GM19395 (cell line): ENCODE measurements at regions not wholly inside any gene's neighbourhood (a gene's known extent, or its start where the extent isn't known, plus 50 kb on each side); places are given as distances from the start of the nearest gene placed in this dataset.
A peak's percentile ranks its signal among the peaks of the same experiment; 100 is the strongest.
"Not testable (repeated sequence)": the region's sequence is repeated elsewhere in the genome, so short reads cannot be mapped to it uniquely, and the experiment has no call there.

ENCODE experiments used
- ATAC-seq: cut with Tn5 transposase; IDR thresholded peaks from one replicate; pipeline ENCODE4 v1.9.1; 2021; ENCODE audit warnings: mild to moderate bottlenecking, moderate library complexity; ENCODE audit not compliant: unreplicated experiment

DNA sequence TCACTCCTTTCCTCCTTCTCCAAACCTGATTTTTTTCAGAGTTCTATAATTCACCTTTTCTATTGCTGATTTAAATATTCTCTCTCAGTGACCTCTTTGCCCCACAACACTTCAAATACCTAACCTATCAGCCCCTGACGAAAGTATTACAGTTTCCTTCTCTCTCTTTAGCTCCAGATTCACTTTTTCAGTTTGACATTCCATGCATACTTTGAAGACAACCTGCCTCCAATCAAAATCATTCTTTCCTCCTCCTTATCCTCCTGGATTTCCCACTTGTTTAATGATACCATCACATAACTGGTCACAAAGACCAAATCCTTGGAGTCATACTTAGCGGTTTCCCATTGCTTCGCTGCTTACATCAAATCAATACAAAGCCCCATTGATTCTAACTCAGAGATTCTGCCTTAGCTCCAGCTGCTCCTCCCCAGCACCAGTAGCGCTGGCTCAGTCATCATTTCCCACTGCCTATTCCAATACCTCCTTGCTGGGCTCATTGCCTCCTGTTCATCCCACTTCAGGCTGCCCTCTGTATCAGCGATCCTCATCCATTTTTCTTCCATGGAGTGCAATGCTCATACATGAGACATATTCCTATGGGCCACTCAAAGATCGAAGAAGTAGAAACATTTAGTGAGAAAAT, 240.1 kb downstream of the ZNF92 start:
- ATAC-seq, result not testable (repeated sequence)

DNA sequence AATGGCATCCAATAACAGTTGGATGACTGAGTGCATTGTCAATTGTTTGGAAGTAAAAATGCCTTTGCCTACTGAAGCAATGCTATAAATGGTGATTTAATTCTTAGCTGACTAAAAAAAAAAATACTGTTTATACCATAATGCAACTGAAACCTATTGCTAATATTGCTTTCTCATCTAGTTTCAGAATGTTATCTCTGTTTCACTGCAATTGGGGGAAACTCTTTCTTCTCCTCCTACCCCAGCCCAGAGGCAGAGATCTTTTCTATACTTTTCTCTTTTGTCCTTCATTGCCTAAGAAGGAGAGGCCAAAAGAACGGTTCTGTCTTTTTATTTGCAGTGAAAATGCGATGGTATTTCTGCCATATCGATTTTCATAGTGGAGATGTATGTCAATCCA, 242.5 kb downstream of the ZNF92 start:
- ATAC-seq, result not testable (repeated sequence)

DNA sequence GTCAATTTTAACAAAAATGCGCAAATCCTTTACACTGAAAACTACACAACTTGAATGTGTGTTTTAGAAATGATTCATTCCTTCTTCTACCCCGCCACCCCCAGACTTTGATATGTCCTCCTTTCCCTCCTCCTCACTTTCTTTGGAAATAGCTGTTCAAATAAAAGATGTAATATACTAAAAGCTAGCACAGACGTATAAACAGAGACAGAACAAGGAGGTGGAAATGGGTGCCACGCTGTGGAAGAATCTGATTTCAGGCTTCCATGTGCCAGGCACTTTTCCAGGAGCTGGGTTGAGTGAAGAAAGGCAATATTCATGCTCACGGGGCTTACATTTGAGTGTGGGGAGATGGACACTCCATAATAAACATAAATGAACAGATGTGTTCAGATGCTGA, 246.6 kb downstream of the ZNF92 start:
- ATAC-seq, result not testable (repeated sequence)

DNA sequence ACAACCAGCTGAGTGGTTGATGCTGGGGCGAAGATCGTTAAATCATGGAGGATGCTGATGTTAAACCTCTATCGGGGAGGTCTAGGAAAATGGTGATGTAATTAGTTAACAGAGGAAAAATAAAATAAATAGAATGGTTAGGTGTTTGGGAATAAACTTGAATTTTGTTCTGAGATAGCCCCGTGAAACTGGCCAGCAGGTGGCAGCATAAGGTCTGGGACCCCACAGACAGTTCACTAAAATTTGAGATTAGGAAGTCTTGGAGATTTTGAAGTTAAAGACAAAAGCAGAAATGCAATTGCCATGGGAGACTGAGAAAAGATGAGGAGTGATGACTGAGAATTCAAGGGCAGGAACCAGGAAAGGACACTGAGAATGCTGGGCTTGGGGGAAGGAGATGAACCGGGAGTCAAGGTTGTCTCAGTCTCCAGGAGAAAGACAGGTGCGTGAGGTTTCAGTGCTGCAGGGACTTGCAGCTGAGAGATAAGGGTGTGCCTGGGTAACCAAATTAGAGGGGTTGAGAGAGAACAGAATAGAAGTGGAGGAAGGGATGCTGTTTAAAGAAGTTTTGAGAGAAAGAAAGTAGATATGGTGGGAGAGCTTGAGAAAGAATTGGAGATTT, 248.0 kb downstream of the ZNF92 start:
- ATAC-seq, result peak; percentile 54

DNA sequence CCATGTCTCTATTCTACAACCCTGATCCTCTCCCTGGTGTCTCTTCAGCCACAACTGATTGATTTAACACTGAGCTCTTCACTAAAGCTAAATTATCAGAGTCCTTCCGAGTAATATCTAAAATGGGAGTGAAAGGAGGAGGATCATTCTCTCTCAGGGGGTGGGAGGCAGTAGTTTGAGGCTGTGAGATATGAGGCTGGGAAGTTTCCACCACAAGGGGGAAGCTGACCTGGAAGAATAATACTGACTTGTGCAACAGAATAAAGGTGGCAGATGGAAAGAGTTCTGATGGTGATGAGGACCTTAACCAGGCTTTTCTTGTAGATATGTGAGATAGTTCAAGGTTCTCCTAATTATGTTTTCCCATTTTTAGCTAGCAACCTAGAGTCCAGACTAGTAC, 241.6 kb upstream of the VKORC1L1 start:
- ATAC-seq, result not testable (repeated sequence)

DNA sequence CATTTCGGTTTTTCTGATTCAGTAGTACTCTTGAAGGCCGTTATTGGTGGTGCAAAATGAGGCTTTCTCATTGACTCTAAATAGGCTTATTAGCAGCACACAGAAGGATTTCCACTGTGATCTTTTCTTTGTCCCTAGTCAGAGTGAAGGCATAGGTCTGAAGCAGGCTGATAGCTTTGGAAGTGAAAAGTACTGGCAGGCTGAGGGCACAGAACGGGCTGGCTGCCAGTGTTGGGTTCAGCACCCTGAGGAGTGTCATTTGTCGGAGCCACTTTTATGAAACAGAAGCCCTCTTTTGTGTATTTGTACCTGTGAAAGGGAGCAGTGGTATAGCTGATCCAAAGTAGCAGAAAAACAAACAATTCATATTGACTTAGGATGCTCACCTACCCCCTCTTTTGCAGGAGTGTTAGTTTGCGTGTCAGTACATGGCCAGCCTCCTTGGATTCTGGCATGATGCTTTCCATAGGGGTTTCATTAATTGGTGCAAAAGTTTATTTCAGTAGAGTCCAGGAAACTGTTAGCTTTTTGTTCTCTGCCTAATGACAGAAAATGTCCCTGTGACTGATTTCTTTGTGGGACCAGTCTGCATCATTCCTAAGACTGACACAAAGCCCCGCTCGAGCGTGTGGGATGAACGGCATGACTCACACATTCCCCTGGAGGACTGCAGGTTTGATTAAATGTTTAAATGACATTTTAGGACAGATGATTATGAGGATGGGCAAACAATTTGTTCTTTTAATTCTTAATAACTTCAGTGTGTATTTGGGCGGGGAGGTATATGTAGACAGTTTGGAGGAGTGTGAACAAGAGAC, 239.1 kb upstream of the VKORC1L1 start:
- ATAC-seq, result not testable (repeated sequence)

DNA sequence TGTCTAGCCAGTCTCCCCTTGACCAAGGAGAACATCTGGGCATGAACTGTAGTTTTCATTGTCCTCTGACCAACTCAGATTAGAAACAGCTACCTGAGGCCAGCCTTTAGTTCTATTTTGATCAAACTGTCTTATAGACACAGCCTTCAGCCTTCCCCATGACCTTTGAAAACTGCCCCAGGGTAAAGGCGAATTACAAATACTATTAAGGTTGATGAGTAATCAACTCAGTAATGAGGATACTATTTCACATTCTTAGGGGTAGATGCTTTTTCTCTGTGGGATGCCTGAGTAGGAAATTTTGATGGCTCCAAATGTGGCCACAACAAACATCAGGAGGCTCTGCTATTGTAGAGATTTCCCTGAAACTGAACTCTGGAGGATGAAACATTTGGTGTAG, 234.0 kb upstream of the VKORC1L1 start:
- not testable (repeated sequence) for ATAC-seq

DNA sequence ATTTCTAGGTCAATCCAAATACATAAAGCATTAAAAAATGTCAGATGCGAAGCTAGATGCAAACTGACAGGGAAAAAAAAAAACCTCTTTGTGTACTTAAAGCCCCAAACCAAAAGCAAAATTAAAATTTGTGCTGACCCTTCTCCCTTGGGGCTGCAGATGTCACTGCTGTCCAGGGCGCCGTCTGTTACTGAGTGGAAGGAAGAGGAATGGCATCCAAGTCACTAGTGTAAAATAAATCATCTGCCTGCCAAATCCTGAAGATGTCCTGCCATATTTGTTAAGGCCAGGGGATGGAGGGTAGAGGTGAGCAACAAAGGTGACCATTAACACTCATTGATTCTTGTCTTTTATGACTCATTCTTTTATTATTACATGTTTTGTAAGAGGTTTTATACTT, 233.2 kb upstream of the VKORC1L1 start:
- not testable (repeated sequence) for ATAC-seq

DNA sequence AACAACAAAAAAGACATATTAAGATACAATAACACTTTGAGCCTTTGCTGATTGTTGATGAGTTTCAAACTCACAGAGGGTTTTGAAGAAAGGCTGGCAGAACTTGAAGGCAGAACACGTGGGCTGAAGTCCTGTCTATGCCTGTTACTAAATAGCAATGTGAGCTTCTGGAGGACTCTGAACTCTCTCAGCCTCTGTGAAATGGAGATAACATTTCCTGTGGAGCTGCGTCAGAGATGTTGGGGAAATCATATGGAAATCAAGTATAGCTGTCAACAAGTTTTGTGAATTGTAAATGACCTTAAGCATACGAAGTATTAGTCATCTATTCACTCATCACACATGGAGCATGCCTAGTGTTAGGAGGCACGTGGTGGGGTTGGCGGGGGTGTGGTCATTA, 229.4 kb upstream of the VKORC1L1 start:
- not testable (repeated sequence) for ATAC-seq

DNA sequence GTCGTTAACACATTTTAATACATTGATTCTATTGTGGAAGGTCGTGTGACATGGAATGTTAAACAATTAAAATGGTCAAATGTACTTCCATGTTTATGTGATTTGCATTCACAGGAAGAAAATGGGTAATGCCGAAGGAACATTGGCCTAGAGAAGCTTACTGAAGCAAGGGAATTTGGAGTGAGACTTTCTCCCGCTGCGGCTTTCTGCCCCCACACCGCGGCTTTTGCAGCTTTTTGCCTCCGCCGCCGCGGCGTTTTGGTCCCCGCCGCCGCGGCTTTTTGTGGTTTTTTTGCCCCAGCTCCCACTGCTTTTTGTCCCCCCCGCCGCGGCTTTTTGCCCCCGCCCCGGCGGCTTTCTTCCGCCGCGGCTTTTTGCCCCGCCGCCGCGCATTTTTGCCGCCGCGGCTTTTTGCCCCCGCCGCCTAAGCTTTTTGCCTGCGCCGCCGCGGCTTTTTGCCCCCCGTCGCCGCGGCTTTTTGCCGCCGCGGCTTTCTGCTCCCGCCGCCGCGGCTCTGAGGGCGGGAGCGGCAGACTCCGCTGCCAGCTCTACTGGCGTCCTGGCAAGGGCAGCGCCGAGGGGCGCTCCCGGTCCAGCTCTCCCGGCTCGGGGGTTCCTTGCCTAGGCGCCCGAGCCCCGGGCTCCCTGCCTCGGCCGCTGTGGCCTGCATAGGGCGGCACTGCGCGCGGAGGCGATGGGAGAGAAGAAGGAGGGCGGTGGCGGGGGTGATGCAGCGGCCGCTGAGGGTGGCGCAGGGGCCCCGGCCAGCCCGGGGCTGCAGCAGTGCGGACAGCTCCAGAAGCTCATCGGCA, 225.5 kb upstream of the VKORC1L1 start:
- ATAC-seq, result not testable (repeated sequence)

DNA sequence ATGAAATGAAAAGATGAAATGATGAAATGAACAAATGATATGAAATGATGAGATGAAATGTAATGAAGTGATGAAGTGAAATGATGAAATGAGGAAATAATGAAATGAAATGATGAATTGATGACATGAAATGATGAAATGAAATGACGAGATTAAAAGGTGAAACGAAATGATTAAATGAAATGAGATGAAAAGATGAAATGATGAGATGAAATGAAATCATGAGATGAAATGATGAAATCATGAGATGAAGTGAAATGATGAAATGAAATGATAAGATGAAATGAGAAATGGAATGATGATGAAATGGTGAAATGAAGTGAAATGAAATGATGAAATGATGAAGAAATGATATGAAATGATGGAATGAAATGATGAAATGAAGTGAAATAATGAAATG, 221.7 kb upstream of the VKORC1L1 start:
- ATAC-seq, result not testable (repeated sequence)

DNA sequence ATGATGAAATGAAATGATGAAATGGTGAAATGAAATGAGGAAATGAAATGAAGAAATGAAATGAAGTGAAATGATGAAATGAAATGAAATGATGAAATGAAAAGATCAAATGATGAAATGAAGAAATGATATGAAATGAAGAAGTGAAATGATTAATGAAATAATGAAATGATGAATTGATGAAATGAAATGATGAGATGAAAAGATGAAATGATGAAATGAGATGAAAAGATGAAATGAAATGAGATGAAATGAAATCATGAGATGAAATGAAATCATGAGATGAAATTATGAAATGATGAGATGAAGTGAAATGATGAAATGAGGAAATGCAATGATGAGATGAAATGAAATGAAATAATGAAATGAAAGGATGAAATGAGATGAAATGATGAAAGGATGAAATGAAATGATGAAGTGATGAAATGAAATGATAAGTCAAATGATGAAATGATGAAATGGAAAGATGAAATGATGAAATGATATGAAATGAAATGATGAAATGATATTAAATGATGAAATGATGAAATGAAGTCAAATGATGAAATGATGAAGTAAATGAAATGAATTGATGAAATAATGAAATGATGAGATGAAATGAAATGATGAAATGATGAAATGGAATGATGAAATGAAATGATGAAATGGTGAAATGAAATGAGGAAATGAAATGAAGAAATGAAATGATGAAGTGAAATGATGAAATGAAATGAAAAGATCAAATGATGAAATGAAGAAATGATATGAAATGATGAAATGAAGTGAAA, 220.9 kb upstream of the VKORC1L1 start:
- not testable (repeated sequence) for ATAC-seq

DNA sequence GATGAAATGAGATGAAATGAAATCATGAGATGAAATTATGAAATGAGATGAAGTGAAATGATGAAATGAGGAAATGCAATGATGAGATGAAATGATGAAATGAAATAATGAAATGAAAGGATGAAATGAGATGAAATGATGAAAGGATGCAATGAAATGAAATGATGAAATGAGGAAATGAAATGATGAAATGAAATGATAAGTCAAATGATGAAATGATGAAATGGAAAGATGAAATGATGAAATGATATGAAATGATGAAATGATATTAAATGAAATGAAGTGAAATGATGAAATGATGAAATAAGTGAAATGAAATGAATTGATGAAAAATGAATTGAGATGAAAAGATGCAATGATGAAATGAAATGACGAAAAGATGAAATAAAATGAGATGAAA, 220.2 kb upstream of the VKORC1L1 start:
- ATAC-seq, result not testable (repeated sequence)

DNA sequence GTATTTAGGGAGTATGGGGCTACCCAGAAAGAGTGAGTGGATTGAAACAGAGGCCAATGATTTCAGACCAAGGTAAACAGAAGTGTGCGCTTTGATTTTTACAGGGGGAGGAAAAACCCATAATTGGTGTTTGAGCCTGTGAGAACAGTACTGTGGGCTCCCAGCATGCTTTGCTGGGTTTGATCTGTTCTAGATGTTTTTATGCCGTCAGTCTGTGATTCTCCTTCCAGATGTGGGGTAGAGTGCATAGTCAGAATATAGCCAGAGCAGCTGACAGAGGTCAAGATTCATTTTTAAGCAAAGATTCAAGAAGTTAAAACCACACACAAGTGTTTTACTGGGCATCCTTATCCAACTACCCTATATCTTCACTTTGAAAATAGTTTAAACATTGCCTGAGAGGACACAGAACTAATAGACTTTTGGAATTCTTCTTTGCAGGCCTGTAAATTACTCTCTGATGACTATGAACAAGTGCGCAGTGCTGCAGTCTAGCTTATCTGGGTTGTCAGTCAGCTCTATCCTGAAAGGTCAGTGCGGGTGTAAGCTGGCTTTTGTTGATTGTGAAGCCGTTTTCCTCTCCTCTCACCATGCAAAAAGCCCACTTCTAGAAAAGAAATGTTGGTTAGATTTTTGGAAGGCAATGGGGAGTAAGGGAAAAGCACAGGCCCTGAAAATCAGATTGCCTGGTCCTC, 216.2 kb upstream of the VKORC1L1 start:
- ATAC-seq, result not testable (repeated sequence)

DNA sequence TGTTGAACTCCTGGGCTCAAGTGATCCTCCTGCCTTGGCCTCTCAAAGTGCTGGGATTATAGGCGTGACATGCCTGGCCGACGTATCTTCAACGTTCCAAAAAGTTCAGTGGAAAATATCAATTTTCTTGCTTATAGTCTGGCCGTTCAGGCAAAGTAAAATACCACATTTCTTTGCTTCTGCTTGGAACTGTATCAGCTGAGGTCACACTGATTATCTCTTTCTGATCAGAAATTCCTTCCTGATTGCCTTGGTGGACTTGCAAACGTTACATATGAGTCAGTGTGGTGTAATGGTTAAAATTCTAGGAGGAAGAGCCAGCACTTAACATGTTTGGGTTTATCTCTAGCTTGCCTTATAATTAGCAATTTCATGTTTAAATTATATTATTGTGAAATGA, 189.5 kb upstream of the VKORC1L1 start:
- not testable (repeated sequence) for ATAC-seq

DNA sequence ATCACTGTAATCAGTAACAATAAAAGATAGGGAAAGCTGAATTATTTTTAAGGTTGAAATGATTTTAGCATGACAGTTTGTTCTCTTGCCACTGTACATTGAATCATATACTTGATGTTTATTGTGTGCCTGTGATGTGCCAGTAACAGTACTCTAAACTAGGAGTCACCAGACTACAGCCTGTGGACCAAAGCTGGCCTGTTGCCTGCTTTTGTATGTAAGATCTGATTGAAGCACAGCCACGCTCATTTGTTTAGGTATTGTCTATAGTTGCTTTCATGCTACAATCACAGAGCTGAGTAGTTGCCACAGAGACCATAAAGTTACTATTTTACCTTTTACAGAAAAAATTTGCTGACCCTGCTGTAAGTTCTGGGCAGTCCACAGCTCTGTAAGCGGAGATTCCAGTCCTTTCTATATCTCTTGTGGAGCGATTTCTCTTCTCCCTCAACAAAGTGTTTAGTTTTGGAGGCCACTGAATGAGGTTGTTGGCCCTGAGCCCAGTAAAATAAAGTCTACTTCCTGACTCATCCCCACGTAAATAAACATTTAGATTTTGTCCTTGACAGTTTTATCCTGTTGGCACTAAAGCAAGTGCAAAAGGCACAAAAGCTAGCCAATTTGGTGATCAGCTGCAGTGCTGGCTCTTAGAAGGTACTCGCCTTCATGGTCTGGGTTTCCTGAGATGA, 173.7 kb upstream of the VKORC1L1 start:
- not testable (repeated sequence) for ATAC-seq

DNA sequence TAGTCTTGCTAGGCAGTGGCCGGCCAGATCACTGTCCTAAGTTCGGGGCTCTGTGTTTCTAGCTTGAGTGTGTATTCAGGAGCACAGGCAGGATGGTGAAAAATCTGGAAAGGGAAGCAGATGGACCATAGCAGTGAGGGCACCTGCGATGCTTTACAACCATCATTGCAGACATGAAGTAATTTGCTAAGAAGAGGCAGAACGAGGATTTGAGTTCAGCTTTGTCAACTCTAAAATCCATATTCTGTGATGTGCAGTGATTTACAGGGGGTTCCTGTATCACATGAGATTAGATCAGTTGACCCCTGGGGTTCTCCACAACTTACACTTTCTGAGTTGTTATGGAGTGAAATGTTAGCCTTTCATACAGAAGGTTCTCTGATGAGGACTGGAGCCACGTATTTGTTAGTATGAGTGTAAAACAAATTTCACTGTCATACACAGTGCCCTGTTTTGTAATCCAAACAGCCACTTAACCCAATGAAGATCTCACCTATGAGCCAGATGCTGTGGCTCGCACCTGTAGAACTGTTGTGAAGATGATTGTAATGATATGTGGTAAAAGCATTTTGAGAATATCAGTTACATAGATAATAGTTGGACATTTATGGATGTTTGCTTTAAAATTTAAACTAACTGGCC, 173.0 kb upstream of the VKORC1L1 start:
- not testable (repeated sequence) for ATAC-seq

DNA sequence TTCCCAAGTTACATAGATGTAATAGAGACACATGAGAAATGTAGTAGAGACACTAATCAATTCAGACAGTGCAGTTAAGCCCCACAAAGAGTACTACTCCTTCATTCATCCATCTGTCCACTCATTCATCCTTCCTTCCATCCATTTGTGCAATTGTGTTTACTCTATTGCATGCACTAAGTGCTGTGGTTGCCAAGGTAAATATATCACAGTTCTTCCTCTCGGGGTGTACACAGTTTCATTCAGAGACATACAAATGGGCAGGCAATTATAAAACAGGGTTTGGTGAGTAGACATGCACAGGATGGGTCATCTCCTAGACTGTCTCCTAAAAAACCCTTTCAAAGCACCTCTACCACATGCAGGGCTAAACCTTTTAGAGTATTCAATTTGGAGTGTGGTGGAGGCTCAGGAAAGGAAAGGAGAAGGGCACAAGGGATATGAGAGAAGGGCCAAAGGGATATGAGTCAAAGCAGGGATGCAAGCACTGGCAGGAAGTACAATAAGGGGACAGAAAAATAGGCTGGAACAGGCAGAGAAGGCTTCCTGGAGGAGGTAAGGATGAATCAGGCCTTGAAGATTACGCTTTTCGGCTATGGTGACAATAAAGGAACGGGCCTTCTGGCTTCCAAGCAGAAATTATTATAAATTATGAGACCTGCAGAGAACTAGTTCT, 153.6 kb upstream of the VKORC1L1 start:
- ATAC-seq, result not testable (repeated sequence)
